ENCODE measurements at regions not wholly inside any gene's neighbourhood (a gene's known extent, or its start where the extent isn't known, plus 50 kb on each side); places are given as distances from the start of the nearest gene placed in this dataset.

DNA sequence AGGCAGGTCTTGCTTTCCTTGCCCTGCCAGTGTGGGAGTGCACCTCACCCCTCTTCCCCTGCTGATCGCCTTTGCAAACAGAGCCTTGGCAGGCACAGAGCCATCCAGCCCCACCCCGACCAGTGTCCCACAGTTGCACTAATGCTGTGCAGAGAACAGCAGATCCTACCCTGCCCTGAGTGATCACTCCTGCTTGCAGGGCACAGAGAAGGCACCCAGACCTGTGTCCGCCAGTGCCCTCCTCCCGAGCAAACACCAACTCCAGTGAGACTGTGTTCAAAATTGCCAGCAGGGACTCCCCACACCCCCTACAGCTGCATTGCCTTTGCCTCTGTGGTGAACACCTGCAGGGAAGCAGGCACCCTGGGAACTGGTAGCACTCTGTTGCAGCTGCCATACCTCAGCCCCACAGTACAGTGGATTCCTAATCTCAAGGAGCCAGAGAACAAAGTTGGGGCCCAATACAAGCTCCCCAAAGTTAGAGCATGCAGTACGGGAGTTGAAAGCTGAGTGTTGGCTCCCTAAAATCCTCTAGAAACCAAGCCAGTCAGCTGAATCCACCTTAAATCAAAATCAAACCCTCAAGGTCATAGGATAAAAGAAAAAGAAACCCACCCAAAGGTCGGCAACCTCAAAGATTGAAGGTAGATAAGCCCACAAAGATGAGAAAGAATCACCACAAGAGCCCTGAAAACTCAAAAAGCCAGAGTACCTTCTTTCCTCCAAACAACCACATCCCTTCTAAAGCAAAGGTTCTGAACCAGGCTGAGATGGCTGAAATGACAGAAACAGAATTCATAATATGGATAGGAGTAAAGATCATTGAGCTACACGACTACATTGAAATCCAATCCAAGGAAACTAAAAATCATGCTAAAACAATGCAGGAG is 92.9 kb upstream of the PIK3R1 start:
- TF ChIP-seq POLR2A (IDR thresholded peaks at IDR 0.05; ENCODE audit: low read length) (no peak), HDAC2 (IDR thresholded peaks at IDR 0.05) (no peak), EP300 (IDR thresholded peaks at IDR 0.05) (no peak), MAZ (IDR thresholded peaks at IDR 0.05; ENCODE audit: borderline replicate concordance, low read depth, low read length) (no peak), CEBPB (IDR thresholded peaks at IDR 0.05) (no peak), NFE2L2 (conservative IDR thresholded peaks at IDR 0.05; ENCODE audit: low read length) (no peak), RCOR1 (IDR thresholded peaks at IDR 0.05; ENCODE audit: low read depth, low read length) (no peak)
- TF ChIP-seq, protein P1, sequence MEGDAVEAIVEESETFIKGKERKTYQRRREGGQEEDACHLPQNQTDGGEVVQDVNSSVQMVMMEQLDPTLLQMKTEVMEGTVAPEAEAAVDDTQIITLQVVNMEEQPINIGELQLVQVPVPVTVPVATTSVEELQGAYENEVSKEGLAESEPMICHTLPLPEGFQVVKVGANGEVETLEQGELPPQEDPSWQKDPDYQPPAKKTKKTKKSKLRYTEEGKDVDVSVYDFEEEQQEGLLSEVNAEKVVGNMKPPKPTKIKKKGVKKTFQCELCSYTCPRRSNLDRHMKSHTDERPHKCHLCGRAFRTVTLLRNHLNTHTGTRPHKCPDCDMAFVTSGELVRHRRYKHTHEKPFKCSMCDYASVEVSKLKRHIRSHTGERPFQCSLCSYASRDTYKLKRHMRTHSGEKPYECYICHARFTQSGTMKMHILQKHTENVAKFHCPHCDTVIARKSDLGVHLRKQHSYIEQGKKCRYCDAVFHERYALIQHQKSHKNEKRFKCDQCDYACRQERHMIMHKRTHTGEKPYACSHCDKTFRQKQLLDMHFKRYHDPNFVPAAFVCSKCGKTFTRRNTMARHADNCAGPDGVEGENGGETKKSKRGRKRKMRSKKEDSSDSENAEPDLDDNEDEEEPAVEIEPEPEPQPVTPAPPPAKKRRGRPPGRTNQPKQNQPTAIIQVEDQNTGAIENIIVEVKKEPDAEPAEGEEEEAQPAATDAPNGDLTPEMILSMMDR (IDR thresholded peaks at IDR 0.05) = no peak
- TF ChIP-seq, protein P2, sequence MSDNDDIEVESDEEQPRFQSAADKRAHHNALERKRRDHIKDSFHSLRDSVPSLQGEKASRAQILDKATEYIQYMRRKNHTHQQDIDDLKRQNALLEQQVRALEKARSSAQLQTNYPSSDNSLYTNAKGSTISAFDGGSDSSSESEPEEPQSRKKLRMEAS (IDR thresholded peaks at IDR 0.05) = no peak
- TF ChIP-seq, protein P3, sequence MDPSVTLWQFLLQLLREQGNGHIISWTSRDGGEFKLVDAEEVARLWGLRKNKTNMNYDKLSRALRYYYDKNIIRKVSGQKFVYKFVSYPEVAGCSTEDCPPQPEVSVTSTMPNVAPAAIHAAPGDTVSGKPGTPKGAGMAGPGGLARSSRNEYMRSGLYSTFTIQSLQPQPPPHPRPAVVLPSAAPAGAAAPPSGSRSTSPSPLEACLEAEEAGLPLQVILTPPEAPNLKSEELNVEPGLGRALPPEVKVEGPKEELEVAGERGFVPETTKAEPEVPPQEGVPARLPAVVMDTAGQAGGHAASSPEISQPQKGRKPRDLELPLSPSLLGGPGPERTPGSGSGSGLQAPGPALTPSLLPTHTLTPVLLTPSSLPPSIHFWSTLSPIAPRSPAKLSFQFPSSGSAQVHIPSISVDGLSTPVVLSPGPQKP (IDR thresholded peaks at IDR 0.05; ENCODE audit: low read depth, low read length) = no peak
- TF ChIP-seq, protein P4, sequence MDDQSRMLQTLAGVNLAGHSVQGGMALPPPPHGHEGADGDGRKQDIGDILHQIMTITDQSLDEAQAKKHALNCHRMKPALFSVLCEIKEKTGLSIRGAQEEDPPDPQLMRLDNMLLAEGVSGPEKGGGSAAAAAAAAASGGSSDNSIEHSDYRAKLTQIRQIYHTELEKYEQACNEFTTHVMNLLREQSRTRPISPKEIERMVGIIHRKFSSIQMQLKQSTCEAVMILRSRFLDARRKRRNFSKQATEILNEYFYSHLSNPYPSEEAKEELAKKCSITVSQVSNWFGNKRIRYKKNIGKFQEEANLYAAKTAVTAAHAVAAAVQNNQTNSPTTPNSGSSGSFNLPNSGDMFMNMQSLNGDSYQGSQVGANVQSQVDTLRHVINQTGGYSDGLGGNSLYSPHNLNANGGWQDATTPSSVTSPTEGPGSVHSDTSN (IDR thresholded peaks at IDR 0.05) = no peak
